GF-D8 (cell line): ENCODE measurements at regions not wholly inside any gene's neighbourhood (a gene's known extent, or its start where the extent isn't known, plus 50 kb on each side); places are given as distances from the start of the nearest gene placed in this dataset.

Experiments
- DNase-seq: peaks from one replicate; lab custom pipeline; 2025; lab: John Stamatoyannopoulos, UW

DNA sequence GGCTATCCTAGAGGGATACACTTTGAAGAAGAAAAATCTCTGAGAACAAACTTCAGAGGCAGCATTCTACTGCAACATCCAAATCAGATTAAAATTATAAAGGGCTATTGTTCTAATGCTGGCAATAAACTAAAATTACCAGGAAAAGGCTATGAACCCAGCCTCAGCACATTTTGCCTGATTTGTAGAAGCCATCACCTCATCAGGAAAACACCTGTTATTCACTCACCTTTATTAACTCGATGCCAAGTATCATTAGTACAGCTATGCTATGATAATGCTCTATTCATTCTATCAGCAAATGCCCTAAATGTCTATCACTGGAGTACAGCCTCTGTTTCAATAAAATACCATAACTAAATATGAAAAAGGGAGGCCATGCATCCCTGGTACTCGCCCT is 510.2 kb downstream of the RASEF start:
- DNase-seq, result no peak

DNA sequence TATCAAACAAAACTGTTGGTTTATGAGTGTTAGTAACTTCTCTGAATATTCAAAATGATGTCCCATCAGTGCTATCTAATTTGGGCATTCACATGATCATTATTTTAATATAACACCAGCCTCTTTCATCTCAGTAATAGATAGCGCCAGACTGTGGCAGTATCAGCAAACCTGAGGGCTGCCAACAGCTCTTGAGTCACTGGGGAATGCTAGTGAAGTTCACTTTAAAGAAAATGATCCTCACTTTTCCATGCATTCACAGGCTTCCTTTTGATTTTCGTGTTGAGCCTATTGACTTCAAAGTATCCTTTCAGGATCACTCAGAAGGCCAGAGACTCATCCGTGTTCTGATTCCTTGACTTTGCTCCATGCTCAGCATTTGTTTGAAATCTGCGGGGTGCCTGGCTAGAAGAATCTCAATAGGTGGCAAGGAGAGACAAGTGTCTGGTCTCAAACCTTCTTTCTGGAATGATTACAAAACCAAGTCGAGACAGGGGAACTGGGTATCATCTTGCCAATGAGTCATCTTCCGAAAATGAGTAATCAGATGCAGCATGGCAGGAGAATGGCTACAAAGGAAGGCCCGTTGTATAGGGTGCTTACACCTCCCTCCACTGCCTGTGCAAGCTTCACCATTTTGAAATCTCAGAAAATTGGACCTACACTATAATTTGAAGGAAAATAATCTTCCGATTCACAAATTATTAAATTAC is 509.1 kb downstream of the RASEF start:
- no peak for DNase-seq

DNA sequence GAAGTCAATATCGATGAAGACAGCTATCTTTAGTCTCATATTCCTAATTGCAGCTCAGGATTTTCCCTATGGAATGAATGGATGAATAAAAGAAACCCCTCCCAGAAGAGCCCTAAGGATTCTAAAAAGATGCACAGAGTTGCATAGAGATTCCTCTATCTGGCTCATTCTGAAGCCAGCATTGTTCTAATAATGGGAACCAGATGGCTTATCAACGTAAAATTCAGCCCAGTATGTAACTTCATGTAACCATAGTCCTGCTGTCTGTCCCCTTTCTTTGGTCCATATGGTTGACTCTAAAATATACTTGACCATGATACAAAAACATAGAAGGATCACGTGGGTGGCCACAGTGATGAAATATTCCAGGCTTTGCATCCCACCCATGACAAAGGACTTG is 508.6 kb downstream of the RASEF start:
- no peak for DNase-seq

DNA sequence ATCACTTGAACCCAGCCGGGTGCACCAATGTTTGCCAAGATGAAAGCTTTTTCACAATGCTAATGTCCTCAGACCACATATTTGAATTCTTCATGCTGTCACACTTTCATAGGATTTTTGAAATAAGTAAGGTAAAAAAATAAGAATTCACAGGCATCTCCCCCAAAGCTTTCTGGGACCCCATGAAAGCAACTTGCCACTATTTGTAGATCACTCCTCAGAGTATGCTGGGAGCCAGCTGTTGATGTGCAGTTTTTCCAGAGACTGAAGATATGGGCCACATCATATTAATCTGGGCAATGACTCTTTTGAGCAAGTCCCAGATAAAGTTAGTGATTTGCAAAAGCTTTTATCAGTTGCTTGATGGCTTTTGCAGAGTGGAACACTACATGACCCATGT is 507.9 kb downstream of the RASEF start:
- no peak for DNase-seq

DNA sequence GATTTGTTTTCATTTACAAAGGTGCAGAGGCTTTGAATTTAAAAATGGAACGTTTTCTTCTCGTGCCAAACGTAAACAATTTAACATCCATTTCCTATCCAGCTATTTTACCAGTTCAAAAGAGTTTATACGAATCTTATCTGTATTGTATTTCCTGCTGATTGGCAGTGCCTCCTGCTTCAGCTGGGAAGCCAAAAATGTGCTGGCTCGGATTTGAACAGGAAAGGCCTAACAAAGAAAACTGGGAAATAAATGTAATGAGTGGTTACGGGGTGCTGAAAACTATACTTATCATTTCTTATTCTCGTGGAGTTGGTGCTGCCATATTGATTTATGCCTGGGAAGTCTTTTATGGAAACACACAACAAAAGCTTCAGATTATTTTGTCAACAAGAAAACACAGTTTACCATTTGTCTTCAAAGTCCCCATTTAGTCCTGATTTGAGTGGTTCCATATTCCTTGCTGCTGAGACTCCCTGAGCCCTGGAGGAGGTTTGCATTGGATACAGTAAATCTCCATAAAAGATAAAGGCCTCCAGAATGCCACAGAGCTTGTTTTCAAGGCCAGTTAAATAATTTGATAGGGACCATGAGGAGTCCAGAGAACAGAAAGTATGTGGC is 507.4 kb downstream of the RASEF start:
- DNase-seq, result no peak

DNA sequence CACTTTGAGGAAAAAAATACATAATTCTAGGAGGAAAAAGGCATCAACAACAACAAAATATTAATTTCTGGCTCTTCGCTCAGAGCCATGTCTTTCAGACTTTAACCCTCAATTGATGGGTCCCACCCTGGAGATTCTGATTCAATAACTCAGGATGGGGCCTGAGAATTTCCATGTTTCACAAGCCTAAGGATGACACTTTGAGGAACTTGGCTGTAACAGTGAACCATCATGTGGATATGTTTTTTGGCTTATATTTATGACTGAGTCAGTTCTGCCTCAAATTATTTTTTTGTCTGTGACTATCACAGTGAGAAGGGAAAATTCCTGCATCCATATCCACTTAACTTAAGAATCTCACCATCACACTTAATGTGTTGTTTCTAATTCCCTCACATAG is 504.6 kb downstream of the RASEF start:
- DNase-seq, result no peak

DNA sequence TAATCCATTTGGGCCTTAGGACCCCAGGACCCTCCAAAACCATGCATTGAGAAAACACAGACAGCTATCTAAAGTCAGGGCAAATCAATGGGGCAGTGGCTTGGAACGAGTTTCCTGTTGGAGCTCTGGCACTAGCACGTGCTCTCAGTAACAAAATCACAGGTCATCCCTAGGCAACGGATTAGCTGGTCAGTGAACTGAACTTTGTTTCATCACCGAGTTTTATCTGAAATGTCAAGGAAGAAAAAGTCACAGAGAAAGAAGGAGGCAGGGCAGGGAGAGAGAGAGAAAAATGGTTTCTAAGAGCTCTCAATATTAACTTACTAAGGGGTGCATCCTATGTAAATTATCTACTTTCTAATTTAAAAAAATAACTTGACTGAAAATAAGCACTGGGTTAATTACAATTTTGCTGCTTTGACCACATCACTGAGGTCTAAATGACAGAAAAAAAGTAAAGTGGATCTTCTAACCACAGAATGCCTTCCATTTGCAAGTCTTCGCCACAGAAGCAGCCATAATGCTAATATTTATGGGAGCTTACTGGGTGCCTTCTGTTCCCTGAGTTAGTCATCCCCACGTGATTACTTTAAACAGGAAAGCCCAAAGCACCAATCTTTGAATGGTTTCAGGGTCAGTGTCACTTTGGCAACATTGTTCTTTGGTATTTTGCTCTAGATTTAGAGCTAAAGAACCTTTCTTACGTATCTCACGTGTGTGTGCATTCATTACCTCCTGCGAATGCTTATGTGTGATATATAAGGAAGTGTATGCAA is 503.9 kb downstream of the RASEF start:
- DNase-seq, result no peak

DNA sequence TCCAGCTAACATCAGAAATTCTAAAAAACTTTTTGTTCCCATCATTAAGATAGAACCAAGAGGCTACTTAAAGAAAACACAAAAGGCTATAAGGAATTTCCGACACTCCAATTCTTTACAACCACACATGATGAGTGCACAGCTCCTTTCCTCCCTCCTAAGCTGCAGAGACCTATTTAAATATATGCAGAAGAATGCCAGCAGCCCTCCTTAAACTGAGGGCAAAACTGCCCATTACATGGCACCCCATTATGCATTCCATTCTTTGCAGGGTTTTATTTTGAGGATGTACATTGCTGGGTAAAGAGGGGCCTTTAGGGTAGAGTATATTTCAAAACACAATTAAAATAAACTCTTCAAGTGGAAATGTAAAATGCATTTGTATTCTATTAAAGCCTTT is 502.9 kb downstream of the RASEF start:
- no peak for DNase-seq

DNA sequence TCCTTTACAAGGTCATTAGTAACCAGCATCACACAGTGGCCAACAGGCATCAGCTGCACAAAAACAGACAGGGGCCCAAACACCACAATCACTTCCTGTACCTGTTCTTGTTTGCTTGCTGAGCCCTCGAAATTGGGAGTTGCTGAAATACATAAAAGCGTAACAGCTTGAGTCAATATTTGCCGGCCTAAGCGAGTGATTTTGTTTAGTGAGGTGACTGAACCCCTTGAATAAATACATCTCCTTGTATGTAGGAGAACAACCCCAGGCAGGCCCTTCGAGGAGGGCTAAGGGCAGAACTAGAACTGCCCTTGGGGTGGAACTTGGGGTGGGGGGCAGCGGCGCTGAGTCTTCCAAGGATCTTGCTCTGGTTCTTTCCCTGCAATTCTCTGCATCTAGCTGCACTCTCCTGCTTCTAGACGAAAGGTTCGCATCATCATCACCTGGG is 502.5 kb downstream of the RASEF start:
- no peak for DNase-seq

DNA sequence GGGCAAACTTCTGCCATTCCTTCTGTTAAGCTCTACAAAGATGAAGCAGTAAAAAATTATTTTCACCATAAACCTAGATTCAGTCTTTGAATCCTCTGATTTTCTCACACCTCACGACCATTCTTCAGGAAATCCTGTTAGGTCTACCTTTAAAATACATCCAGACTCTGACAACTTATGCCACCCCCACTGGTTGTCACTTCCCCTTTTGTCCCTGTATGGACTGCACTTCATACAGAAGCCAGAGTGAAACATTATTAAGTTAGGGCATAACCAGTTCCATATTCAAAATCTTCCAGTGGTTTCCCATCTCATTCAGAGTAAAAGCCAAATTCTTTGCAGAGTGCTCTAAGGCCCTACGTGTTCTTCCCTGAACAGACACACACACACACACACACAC is 499.8 kb downstream of the RASEF start:
- no peak for DNase-seq

DNA sequence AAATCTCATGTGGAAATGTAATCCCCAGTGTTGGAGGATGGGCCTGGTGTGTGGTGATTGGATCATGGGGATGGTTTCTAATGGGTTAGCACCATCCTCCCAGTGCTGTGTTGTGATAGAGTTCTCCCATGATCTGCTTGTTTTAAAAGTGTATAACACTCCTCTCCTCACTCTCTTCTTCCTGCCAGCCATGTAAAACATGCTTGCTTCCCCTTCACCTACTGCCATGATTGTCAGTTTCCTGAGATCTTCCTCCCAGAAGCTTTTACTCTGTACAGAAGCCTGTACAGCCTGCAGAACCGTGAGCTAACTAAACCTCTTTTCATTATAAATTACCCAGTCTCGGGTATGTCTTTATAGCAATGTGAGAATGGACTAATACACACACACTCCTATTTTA is 499.1 kb downstream of the RASEF start:
- no peak for DNase-seq

DNA sequence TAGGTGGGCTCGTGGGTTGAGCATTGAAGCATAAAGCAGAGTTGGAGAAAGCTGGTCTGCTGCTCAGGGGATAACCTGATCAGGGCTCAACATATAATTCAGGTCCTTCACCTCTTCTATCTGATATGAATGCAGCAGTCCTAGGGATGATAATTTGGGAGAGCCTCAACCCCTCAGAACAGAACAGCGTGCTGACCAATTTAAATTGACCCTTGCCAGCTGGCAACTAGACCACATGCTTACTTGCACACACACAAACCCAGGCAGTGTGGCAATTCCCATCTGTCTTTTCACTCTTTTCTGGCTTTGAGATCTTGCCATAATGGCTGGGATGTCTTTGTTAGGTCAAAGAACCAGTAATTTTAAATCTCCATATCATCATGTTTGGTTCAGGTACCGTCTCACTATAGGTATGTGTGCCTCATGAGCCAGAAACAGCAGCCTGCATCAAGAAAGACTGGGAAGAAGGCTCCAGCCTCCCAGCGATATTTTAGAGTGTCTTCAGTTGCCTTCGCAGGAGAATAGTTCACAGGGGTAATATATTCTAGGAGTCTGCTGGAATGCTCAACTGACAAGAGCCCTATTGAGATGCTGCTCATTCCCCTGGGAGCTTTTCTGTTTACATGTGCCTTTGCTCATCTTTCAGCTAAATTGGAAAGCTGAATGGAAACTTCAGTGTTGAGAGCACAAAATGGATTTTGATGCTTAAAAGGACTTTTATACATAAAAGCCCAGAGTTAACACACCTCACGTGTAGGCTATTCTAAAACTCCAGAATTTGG is 497.6 kb downstream of the RASEF start:
- no peak for DNase-seq

DNA sequence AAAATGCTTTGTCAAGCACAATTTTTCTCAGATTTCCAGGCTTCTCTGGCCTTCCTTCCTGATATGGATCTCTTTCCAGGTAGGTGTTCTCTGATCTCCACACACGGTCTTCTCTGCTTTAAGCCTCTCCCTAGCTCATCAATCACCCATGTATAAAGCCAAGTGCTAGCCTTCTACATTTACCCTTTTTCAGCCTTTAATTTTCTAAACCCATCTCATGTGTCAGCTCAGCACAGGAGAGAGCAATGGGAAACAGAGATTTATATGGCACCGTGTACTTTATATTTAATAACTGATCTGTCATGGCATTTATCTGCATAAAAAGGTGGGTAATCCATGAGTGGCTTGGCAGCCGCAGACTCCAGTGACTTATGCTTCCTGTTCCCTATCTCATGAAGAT is 495.0 kb downstream of the RASEF start:
- no peak for DNase-seq

DNA sequence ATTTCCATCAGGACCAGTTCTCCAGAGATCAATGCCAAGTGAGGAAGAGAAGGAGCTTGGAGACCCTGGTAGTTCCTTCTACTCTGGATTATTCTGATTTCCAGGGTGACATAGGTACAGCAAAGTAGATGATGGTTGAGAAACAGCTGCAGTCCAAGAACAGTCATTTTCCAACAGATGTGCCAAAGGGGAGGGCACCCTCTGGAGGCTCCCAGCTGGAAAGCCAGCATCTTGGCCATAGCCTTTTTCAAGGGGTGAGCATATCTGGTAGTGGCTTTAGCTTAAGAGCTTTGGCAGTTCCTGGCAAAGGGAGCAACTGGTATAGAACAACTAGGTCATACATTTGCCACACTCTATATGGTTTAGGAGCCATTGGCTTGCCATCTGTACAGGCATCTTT is 492.7 kb downstream of the RASEF start:
- DNase-seq, result no peak

DNA sequence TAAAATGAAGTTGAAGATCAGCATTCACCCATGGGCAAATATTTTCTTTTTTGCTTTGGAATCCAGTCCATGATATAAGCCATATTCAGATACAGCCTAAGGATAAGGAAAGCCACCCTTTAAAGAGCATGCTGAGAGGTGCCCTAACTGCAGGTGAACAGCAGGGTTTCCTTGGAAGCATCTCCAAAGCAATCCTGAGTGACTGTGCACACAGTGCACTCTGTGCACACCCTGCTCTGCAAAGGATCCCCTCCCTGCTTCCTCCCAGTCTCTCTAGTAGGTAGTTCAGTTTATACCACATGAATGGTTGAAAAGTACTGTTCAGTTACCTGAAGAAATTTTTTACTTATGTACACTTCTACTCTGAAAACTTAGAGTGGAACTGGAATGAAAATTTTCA is 491.4 kb downstream of the RASEF start:
- DNase-seq, result no peak

DNA sequence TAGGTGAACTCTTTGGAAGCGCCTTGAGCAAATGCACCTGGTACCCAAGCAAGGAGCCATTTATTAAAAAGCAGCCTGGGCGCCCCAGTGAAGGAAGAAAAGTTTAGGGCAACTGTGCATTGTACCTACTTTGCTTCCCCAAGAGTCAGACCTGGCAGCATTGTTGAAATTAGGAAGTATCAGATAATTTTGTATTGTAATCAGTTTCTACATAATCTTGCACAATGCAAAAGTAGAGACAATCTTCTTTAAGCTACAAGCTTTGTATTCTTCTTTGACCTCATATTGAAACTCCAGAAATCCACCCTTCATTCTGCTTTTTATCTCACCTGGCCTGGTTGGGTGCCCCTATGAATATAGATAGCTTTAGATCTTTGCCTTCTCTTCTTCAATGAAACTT is 490.8 kb downstream of the RASEF start:
- no peak for DNase-seq

DNA sequence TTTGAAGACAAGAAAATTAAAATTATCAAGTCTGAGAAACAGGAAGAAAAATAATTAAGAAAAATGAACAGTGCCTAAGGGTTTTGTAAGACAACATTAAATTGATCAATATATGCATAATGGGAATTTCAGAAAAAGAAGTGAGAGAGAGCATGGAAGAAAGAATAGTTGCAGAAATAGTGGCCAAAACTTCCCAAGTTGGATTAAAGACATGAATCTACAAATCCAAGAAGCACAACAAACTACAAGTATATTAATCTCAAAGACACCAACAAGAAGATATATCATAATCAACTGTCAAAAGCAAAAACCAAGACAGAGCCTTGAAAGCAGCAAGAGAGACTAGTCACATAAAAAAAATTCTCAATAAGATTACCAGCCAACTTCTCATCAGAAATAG is 488.0 kb downstream of the RASEF start:
- no peak for DNase-seq

DNA sequence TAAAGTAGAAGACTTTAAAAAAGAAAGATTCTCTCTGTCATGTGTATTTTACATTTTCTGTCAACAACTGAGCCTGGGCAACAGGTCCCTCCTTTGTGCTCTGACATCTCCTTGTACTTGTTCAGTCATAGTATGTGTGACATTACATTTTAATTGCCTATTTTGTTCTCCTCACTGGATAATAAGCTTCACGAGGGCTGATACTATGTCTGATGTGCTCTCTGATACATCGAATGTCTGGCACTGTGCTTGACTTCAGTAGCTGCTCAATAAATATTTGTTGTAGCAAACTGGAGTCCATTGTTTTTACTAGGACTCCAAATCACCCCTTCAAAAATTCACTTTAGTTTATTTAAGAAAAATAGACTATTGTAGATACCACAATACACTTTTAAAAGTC is 482.0 kb downstream of the RASEF start:
- no peak for DNase-seq

DNA sequence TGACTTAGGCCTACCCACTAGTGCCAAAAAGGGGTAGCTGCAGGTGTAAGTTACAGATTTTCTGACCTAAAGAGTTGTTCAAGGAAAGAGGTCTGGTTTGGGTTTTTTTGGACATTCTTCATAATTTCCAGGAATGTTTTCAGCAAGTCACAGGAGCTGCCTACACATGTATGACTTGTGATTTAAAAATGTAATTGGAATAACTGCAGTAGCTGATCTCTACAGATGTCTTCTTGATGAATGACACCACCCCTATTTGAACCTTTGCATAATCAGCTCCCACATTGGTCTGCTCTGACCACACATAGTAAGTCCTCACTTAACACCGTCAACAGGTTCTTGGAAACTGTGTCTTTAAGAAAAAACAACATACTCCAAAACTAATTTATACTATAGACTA is 481.4 kb downstream of the RASEF start:
- no peak for DNase-seq

DNA sequence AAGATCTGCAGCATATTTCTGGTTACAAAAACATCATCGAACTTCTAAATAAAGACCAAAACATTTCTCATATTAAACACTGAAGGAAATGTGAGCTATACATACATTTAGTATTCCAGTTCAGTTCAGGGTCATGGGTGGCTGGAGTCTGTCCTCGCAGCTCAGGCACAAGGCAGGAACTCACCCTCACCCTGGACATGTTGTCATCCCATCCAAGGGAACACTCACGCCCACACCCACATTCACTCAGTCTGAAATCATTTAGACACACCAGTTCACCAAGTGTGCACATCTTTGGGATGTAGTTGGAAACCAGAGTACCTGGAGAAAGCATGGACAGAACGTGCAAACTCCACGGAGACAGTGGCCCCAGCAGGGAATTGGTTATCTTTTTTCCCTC is 481.0 kb downstream of the RASEF start:
- DNase-seq, result no peak

DNA sequence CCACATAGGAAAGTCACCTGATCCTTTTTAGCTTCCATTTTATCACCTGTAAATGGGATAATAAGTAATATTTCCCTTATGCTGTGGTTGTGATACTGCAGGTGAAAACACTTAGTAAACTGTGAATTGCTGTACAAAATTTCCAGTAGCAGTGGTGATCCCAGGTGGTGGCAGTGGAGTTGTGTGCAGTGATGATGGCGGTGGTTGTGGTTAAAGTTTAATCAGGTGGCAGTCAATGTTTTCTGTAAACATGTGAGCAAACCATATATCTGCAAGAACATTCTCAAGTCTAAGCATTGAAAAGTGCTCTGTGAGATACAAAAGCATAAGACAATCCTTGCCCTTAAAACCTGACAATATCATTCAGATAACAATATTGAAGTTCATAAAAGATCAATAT is 480.2 kb downstream of the RASEF start:
- no peak for DNase-seq

DNA sequence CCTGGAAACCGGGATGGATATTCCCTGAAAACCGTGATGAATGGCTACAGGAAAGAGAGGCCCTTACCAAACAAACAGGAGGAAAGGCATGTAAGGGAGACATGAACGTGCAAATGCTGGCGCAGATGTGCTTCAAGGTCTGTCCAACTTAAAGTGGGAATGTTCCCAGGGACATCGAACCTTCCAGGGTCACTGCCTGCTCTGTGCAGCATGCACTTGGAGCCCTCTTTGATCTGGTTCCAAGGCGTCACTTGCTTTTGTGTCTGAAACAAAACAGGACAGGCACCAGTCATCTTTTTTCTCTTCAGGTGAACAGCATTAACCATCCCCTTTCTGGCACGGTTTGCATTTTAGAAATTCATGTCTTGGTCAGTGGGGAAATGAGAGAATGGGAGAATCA is 479.4 kb downstream of the RASEF start:
- DNase-seq, result no peak
